D721Med (cell line): ENCODE measurements at regions not wholly inside any gene's neighbourhood (a gene's known extent, or its start where the extent isn't known, plus 50 kb on each side); places are given as distances from the start of the nearest gene placed in this dataset.

Experiments
- DNase-seq: peaks from one replicate; pipeline ENCODE4 v3.0.0; 2011; ENCODE audit warnings: low spot score; ENCODE audit not compliant: insufficient read length
- FAIRE-seq: peaks from 2 replicates; lab custom pipeline; 2011; peaks lifted over from hg19 to GRCh38; lab: Jason Lieb, UNC
- TF ChIP-seq, protein P1 (sequence below): IDR thresholded peaks from 2 replicates; pipeline ENCODE4 v1.5.1; 2012; ENCODE audit warnings: mild to moderate bottlenecking, control low read depth; ENCODE audit not compliant: insufficient read depth; ENCODE audit errors: missing control alignments

- TF ChIP-seq, protein P1, sequence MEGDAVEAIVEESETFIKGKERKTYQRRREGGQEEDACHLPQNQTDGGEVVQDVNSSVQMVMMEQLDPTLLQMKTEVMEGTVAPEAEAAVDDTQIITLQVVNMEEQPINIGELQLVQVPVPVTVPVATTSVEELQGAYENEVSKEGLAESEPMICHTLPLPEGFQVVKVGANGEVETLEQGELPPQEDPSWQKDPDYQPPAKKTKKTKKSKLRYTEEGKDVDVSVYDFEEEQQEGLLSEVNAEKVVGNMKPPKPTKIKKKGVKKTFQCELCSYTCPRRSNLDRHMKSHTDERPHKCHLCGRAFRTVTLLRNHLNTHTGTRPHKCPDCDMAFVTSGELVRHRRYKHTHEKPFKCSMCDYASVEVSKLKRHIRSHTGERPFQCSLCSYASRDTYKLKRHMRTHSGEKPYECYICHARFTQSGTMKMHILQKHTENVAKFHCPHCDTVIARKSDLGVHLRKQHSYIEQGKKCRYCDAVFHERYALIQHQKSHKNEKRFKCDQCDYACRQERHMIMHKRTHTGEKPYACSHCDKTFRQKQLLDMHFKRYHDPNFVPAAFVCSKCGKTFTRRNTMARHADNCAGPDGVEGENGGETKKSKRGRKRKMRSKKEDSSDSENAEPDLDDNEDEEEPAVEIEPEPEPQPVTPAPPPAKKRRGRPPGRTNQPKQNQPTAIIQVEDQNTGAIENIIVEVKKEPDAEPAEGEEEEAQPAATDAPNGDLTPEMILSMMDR, result no peak
- FAIRE-seq (no peak), DNase-seq (no peak)
Measured at GRCh38 chr12:46455648-46456352, 83.2 kb upstream of the SLC38A2 start.

GRCh38 chr12:46454981-46455380 lies 82.4 kb upstream of the SLC38A2 start:
- TF ChIP-seq, protein P1, result no peak
- no peak for FAIRE-seq

GRCh38 chr12:46453428-46453827 lies 80.9 kb upstream of the SLC38A2 start:
- no peak for FAIRE-seq
- DNase-seq, result no peak
- TF ChIP-seq, protein P1, result no peak

More at GRCh38 chr12:46454981-46455380, 82.4 kb upstream of the SLC38A2 start:
- DNase-seq, result no peak

DNA sequence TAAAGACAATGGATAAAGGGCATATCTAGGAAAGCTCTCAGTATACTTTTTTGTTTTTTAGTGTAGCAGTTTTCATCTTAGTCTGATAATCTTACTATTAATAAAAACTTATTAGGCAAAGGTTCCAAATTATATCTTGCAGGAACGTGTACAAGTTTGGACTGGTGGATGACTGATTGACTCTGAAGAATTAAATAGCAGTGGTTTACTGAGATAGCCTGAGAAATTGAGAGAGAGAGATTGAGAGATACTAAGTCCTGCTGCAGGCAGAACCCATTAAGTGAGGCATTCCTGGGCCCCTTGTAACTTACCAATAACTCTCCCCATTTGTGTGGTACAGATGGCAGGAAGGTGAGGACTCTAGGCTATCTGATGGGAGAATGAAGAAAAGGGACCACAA lies 80.2 kb upstream of the SLC38A2 start:
- TF ChIP-seq, protein P1, result no peak
- FAIRE-seq, result no peak

GRCh38 chr12:46452061-46452615 lies 79.6 kb upstream of the SLC38A2 start:
- FAIRE-seq (no peak), DNase-seq (no peak)
- TF ChIP-seq, protein P1, result no peak

More for the DNA sequence above, 80.2 kb upstream of the SLC38A2 start:
- DNase-seq, result no peak

DNA sequence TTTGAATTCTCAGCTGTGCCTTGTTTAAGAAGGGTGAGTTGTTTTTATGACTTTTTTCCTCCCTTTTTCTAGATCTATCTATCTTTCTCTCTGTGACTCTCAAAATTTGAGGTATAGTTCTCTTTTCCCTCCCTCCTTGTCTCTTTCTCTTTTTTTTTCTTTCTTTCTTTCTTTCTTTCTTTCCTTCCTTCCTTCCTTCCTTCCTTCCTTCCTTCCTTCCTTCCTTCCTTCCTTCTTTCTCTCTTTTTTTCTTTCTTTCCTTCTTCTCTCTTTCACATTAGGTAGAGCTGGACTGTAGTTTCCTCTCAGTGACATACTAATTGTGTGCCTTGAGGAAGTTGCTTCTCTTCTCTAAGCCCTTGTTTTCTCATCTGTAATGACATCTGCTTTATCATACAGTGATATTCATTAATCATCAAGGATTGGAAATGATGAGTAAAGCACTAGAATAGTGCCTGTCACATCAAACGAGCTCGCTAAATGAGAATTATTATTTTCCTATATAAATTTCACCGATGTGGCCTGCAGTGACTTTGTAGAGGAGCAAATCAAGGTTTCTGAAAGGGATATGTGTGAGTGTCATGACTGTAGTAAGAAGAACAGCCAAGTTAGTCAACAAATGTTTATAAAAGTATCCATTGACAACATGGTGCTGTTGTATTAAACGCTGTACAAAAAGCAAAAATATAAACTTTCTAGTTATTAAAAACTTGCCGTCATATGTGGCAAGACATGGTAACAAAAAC lies 78.9 kb upstream of the SLC38A2 start:
- TF ChIP-seq, protein P1, result no peak
- FAIRE-seq (no peak), DNase-seq (no peak)
